Sigmoid colon (tissue), 6 donors: ENCODE measurements at regions not wholly inside any gene's neighbourhood (a gene's known extent, or its start where the extent isn't known, plus 50 kb on each side); places are given as distances from the start of the nearest gene placed in this dataset.
"Not testable (repeated sequence)": the region's sequence is repeated elsewhere in the genome, so short reads cannot be mapped to it uniquely, and the experiment has no call there.

Experiments used
- DNase-seq: peaks from one replicate; pipeline ENCODE4 v3.0.0-alpha.2; 2019
- H3K27ac ChIP-seq, 4 donors: fragments of 200-600 bp; sonication (generic); one replicate each; pipeline ENCODE4 v1.5.1; 2016 to 2019; ENCODE audit warnings: mild to moderate bottlenecking in 1 of 4
- H3K27me3 ChIP-seq, 3 donors: fragments of 200-600 bp; sonication (generic); one replicate each; pipeline ENCODE4 v1.5.1; 2019; ENCODE audit warnings: mild to moderate bottlenecking in 1 of 3
- H3K36me3 ChIP-seq, 4 donors: fragments of 200-600 bp; sonication (generic); one replicate each; pipeline ENCODE4 v1.5.1; 2016 to 2019
- H3K4me1 ChIP-seq, 4 donors: fragments of 200-600 bp; sonication (generic); one replicate each; pipeline ENCODE4 v1.5.1; 2017 to 2019
- H3K4me3 ChIP-seq, 4 donors: fragments of 200-600 bp; sonication (generic); one replicate each; pipeline ENCODE4 v1.5.1; 2017 to 2019; ENCODE audit warnings: mild to moderate bottlenecking in 2 of 4, moderate library complexity in 1 of 4
- H3K9me3 ChIP-seq, 4 donors: fragments of 200-600 bp in 3 of 4; sonication (generic) in 3 of 4; one replicate each; pipeline versions ENCODE4 v1.5.1 to v1.6.1; 2013 to 2019
- EP300 ChIP-seq, 4 donors: sonication (generic); formaldehyde crosslinking; IDR thresholded peaks; one replicate each; pipeline ENCODE4 v1.6.1; 2017; ENCODE audit warnings: antibody characterized with exemption in 4 of 4
- POLR2A ChIP-seq, 2 donors: fragments of 450-650 bp; IDR thresholded peaks; one replicate each; pipeline ENCODE4 v1.6.1; 2016; ENCODE audit warnings: antibody characterized with exemption in 2 of 2, mild to moderate bottlenecking in 2 of 2, moderate library complexity in 2 of 2
- POLR2AphosphoS5 ChIP-seq, 4 donors: sonication (generic); formaldehyde crosslinking; IDR thresholded peaks; one replicate each; pipeline ENCODE4 v1.6.1; 2017; ENCODE audit warnings: antibody characterized with exemption in 4 of 4
- WGBS, 2 donors: extraction: QIAGEN DNeasy Blood & Tissue Kit; methylation state at CpG; one replicate each; pipeline ENCODE4 v1.1.7; 2013; 5-methylcytosine and 5-hydroxymethylcytosine counted together
- intact Hi-C: fragments of 100-400 bp; cut with DNase I; formaldehyde crosslinking; loops from one replicate; pipeline ENCODE4 v1.15.1; 2023
- TF ChIP-seq, protein P1 (sequence below), 4 experiments: fragments of 450-650 bp in 3 of 4; fragments of 200-600 bp in 1 of 4; IDR thresholded peaks; one replicate each; pipeline ENCODE4 v1.5.1; 2016 to 2019; ENCODE audit warnings: antibody characterized with exemption in 4 of 4, mild to moderate bottlenecking in 3 of 4, moderate library complexity in 2 of 4
- donor health status: healthy with polysubstance abuse.
- donor health status: healthy.

DNA sequence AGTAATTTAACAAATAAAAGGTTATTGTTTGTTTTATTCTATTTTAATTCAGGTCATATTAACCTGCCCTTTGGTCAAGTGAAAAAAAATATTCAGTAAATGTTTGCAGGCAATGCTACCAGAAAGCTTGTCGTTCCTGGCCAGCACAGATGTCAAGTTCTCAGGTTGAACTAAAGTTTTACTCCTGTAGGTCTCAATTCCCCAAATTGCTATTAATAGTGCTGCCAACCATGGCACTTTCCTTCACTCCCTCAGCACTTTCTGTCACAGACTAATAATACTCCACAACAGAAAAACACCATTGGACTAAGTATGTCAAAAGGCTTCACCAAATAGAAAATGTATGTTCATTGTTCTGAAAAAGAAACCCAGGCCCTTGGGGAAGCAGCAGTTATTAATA is 79.2 kb upstream of the C4orf54 start:
- no peaks in the 10 kb centered on the region for H3K36me3 ChIP-seq
- TF ChIP-seq POLR2AphosphoS5 (IDR thresholded peaks at IDR 0.05): no peak
- no peak for TF ChIP-seq EP300 (IDR thresholded peaks at IDR 0.05)
- no peak for TF ChIP-seq POLR2A (IDR thresholded peaks at IDR 0.05)
- TF ChIP-seq, protein P1, sequence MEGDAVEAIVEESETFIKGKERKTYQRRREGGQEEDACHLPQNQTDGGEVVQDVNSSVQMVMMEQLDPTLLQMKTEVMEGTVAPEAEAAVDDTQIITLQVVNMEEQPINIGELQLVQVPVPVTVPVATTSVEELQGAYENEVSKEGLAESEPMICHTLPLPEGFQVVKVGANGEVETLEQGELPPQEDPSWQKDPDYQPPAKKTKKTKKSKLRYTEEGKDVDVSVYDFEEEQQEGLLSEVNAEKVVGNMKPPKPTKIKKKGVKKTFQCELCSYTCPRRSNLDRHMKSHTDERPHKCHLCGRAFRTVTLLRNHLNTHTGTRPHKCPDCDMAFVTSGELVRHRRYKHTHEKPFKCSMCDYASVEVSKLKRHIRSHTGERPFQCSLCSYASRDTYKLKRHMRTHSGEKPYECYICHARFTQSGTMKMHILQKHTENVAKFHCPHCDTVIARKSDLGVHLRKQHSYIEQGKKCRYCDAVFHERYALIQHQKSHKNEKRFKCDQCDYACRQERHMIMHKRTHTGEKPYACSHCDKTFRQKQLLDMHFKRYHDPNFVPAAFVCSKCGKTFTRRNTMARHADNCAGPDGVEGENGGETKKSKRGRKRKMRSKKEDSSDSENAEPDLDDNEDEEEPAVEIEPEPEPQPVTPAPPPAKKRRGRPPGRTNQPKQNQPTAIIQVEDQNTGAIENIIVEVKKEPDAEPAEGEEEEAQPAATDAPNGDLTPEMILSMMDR (IDR thresholded peaks at IDR 0.05): no peak
- DNase-seq: no peak
- H3K4me1 ChIP-seq: peaks cover 0 to 10% (median 7%) of the 10 kb centered on the region in 4 donors
- WGBS, 2 donors: 58 to 71% methylated on average over 1 of the region's 1 CpG
- H3K27me3 ChIP-seq: no peaks in the 10 kb centered on the region
- H3K4me3 ChIP-seq: no peak overlapping the region
- no peak overlapping the region for H3K27ac ChIP-seq
- no peaks in the 10 kb centered on the region for H3K9me3 ChIP-seq
- intact Hi-C loops: no loop called here

DNA sequence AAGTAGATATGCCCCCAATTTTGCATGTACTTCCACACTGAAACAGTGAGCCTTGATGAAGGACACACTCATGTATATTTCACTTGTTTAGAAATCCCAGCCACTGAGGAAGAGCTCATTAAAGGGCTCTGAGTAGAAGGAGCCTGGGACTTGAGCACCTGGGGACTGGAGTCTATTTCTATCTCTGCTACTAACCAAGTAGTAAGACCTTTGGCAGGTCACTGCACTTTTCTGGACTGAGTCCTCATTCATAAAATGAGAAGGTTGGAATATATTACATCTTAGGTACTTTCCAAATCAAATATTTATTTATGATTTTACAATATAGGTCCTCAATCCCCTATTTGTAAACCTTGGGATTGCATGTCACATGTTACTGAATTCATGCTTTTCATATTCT is 78.2 kb upstream of the C4orf54 start:
- Histone ChIP-seq H3K9me3 (no peaks in the 10 kb centered on the region), H3K4me3 (no peak overlapping the region), H3K27me3 (no peaks in the 10 kb centered on the region), H3K36me3 (no peaks in the 10 kb centered on the region), H3K27ac (peak overlapping the region in 1 of 4 donors; percentile 10), H3K4me1 (peaks cover 0 to 10% (median 7%) of the 10 kb centered on the region in 4 donors)
- TF ChIP-seq POLR2AphosphoS5 (IDR thresholded peaks at IDR 0.05) (no peak), POLR2A (IDR thresholded peaks at IDR 0.05) (no peak), EP300 (IDR thresholded peaks at IDR 0.05) (no peak)
- TF ChIP-seq, protein P1 (IDR thresholded peaks at IDR 0.05): no peak
- intact Hi-C loops: no loop called here
- no peak for DNase-seq

- no peaks in the 10 kb centered on the region for H3K9me3 ChIP-seq
- DNase-seq: no peak
- intact Hi-C loops: no loop called here
- no peak overlapping the region for H3K27ac ChIP-seq
- WGBS, 2 donors: 89 to 90% methylated on average over 2 of the region's 2 CpGs
- H3K4me1 ChIP-seq: peaks cover 0 to 10% (median 7%) of the 10 kb centered on the region in 4 donors
- TF ChIP-seq EP300 (IDR thresholded peaks at IDR 0.05): no peak
- TF ChIP-seq POLR2A (IDR thresholded peaks at IDR 0.05): no peak
- TF ChIP-seq POLR2AphosphoS5 (IDR thresholded peaks at IDR 0.05): no peak
- TF ChIP-seq, protein P1 (IDR thresholded peaks at IDR 0.05): no peak
- no peaks in the 10 kb centered on the region for H3K36me3 ChIP-seq
- H3K27me3 ChIP-seq: no peaks in the 10 kb centered on the region
- H3K4me3 ChIP-seq: no peak overlapping the region
Measured at GRCh38 chr4:99734583-99735322, 77.1 kb upstream of the C4orf54 start.

- intact Hi-C loops, H3K4me1 ChIP-seq, H3K9me3 ChIP-seq, H3K4me3 ChIP-seq, H3K36me3 ChIP-seq, H3K27ac ChIP-seq, H3K27me3 ChIP-seq, DNase-seq: not testable (repeated sequence)
- WGBS, 2 donors: 76 to 84% methylated on average over 4 of the region's 4 CpGs
Measured at GRCh38 chr4:99733455-99733854, 75.8 kb upstream of the C4orf54 start.

- no peaks in the 10 kb centered on the region for H3K36me3 ChIP-seq
- peaks cover 0 to 20% (median 15%) of the 10 kb centered on the region in 4 donors for H3K4me1 ChIP-seq
- H3K9me3 ChIP-seq: no peaks in the 10 kb centered on the region
- H3K27ac ChIP-seq: no peak overlapping the region
- no peak overlapping the region for H3K4me3 ChIP-seq
- no peak for TF ChIP-seq POLR2AphosphoS5 (IDR thresholded peaks at IDR 0.05)
- no peak for TF ChIP-seq EP300 (IDR thresholded peaks at IDR 0.05)
- TF ChIP-seq, protein P1 (IDR thresholded peaks at IDR 0.05): no peak
- TF ChIP-seq POLR2A (IDR thresholded peaks at IDR 0.05): no peak
- WGBS, 2 donors: 91% methylated on average over 1 of the region's 1 CpG
- H3K27me3 ChIP-seq: no peaks in the 10 kb centered on the region
- DNase-seq: no peak
- intact Hi-C loops: loop anchor here (10.0 kb wide), 1 partner anchor 216 kb away; the partner anchor contains the start of gene DNAJB14
Measured at GRCh38 chr4:99729186-99729585, 71.6 kb upstream of the C4orf54 start.
